Embryonic facial prominence (tissue), 1 donor: ENCODE measurements at regions not wholly inside any gene's neighbourhood (a gene's known extent, or its start where the extent isn't known, plus 50 kb on each side); places are given as distances from the start of the nearest gene placed in this dataset.

Experiments
- DNase-seq: peaks from one replicate; pipeline ENCODE4 v3.0.0-alpha.2; 2016; ENCODE audit errors: extremely low spot score

DNA sequence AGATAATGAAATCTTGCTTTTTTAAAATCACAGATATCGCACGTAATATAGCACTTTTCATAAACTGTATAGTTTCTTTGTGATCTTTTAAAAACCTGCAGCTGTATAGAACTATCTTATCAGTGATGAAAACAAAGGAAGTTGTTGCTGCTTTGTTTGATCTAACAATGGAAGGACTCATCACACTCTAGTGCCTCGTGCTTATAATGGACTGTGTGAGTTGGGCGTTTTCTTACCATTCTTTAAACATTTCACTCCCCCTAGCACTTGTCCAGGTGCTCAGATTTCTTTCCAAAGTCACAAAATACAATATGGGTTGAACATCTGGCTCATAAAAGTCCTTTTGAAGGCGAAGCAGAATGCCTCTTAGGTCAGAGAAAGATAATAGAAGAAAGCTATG, 94.8 kb upstream of the SPATS2L start:
- no peak for DNase-seq

DNA sequence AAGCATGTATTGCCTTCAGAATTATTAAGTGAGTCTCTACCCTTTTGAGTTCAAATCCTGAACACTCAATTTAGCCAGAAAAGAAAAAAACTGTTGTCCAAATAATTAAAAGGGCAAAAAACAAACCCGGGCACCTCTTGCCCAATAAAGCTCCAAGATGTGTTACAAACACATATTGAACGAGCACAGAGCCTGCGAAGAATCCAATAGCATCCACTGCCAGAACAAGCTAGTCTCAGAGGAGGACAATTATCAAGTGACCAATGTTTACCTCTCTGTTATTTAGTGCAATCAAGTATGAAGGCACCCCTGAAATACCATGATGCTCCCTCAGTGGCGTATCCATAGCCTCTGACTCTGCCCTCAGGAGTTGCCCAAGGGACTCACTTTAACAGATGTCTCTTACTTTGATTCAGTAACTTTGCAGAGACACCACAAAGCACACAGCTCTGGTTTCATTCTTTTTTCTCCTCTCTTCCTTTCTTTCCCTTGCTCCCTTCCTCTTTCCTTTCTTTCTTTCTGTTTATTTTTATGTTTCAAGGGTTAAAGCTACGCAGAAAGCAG, 93.5 kb upstream of the SPATS2L start:
- DNase-seq = no peak

GRCh38 chr2:200216310-200216709, 90.2 kb upstream of the SPATS2L start:
- DNase-seq = no peak

GRCh38 chr2:200217320-200217719, 89.2 kb upstream of the SPATS2L start:
- DNase-seq = no peak

- no peak for DNase-seq
Measured at GRCh38 chr2:200218645-200219044, 87.8 kb upstream of the SPATS2L start.

DNA sequence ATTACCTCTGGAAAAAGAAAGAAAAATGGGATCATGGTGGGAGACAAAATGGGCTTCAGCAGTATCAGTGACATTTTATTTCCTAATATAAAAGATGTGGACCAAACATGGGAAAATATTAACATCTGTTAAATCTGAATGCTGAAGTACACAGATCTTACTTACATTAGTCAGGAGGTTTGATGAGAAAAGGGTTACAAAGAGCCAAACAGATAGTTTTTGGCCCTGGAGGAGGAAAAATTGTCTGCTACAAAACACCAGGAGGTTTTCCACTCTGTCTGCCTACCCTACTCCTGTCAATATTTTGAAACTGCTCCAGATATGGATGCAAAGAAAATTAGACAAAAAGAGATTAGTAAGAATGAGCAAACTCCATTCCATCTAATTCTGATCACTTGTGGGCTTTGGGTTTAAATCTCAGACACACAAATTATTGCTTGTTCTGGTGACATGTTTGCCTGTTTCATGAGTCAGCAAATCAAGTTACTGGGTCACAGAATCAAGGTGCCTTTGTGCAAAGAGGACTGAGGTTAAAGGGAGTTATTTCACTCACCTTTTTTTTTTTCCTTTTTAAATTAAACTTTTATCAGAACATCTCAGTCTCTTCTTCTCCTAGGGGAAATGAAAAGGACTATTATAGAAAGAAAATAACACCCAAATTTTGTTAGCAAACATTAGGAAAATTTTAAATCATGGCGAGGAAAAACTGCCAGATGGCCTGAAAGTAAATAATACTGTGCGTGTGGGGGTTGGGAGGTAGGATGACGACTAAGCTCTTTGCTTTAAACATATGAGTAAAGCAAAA, 87.0 kb upstream of the SPATS2L start:
- DNase-seq = no peak

GRCh38 chr2:200220251-200220650, 86.2 kb upstream of the SPATS2L start:
- no peak for DNase-seq

DNA sequence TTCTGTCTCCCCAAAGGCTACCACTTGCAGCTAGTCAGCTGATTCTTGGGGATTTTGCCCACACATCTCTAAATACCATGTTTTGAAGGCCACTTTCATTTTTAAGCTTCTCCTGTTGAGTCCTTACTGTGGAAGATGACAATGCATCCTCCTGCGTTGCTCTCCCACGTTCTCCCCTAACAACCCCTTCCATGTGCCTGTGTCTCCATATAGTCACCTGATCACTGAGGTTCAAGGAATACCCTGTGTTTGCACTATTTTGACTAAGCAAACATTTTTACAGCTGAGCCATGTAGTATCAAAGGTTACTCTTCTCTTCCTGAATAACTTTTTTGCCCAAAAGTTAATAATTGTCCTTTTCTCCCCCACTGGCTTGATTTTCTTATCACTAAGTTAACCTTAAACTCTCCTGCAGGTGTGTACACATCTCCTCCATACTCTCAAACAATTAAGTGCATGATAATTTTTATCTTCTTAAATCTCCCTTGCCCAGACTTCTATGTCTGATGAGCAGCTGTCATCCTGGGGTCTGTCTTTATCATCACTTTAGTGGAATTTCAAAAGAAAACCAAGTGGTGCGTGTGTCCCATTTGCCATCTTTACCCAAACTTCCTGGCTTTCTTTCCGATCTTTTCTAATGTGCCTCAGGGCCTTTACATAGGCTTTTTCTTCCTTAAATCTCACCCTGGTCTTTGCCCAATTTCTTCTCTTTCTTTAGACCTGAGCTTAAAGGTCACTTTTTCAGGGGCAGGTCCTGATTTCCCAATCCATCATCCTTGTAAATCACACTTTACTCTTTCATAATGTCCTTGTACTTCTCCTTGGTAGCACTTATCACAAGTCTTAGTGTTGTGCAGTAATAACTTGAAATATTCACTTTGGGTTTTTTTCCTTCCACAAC, 85.2 kb upstream of the SPATS2L start:
- no peak for DNase-seq

DNA sequence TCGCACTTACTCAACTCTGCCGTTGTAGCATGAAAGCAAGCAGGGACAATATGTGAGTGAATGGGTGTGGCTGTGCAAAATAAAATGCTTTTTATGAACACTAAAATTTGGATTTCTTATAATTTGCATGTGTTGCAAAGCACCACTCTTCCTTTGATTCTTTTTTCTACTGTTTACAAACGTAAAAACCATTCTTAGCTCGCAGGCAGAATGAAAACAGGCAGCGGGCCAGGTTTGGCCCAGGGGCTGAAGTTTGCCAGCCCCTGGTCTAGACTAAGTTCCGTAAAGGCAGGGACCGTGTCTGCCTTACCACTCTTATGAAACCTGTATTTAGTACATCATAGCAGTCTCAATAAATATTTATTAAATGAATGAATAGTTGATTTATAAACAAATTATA, 83.7 kb upstream of the SPATS2L start:
- no peak for DNase-seq

DNA sequence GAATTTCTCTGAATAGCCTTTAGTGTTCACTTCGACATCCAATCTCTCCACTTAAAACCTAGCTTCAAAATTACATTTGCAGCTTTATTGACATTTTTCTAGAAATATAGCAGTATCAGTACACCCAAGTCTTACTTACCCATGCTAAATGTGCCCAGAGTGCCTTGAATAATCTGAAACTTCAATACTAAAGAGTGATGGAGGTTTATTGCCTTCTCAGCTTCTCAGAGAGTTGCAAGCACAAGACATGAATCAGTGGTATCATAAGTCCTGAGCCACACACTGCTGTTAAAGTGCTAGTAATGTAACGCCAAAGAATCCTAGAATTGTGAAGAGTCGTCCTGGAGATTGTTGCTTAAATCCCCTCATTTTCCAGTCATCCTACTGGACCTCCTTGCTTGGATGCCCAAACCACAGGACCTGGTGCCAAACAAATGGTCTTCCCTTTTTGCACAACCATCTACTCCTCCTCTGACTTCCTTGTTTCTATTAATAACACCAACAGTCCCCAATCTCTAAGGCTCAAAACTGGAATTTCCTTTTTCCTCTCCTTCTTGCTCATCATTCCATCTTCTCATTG, 83.2 kb upstream of the SPATS2L start:
- no peak for DNase-seq

GRCh38 chr2:200225951-200226350, 80.5 kb upstream of the SPATS2L start:
- DNase-seq = no peak

- no peak for DNase-seq
Measured at GRCh38 chr2:200226451-200227426, 79.8 kb upstream of the SPATS2L start.

- no peak for DNase-seq
Measured at GRCh38 chr2:200230716-200231115, 75.8 kb upstream of the SPATS2L start.

DNA sequence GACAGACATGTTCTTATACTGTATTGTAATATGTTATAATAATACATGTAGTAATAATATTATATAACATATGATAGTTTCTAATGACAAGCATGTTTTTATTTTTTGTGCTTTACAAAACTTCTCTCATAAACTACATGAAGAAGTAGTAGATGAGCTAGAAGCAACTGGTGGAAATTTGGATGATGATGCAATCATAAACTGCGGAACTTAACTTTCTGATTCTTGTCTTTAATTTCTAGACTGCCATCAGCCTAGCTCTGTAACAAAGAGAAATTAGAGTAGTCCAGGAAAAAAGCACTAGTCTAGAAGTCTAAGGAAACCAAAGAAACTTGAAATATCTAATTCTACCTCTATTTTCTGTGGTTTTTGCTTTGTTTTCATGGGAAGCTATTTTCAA, 71.0 kb upstream of the SPATS2L start:
- DNase-seq = no peak

DNA sequence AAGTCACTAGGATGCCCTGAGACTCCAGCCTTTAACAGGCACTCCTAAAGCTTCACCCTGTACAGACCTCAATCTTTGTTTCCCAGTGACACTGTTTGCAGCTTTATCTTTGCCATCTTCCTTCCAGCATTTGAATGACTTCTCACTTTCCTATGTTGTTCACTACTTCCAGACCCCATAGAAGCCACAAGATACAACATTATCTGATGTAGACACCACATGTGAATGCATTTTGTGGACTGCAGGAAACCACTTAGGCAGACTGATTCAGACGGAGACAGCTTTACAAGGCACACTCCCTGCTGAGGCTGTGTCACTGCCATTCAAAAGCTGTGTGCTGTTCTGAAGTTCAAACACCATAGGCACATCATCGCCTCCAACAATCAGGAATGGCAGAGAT, 67.3 kb upstream of the SPATS2L start:
- no peak for DNase-seq

DNA sequence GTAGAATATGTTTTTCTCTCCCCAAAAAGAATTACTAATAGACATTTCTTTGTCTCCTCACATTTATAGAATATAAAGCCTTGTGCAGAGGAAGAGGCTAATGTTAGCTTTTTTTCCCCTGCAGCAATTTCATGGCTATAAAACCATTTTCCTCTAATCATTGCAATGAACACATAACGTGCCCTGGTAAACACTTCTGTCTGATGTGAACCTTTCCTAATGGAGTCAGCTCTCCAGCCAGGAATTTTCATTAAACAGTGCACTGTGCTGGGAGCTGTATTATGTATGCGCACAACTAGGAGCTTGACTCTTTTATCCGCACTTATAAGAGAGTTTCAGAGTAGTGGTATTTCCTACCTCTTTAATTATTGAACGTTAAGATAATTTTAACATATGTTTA, 63.9 kb upstream of the SPATS2L start:
- no peak for DNase-seq

- DNase-seq = no peak
Measured at GRCh38 chr2:200243441-200243840, 63.1 kb upstream of the SPATS2L start.

- no peak for DNase-seq
Measured at GRCh38 chr2:200244111-200244510, 62.4 kb upstream of the SPATS2L start.

GRCh38 chr2:200247494-200247893, 59.0 kb upstream of the SPATS2L start:
- no peak for DNase-seq

- DNase-seq = no peak
Measured at GRCh38 chr2:200252265-200253067, 54.0 kb upstream of the SPATS2L start.
